NCI-H146 (cell line): ENCODE measurements at regions not wholly inside any gene's neighbourhood (a gene's known extent, or its start where the extent isn't known, plus 50 kb on each side); places are given as distances from the start of the nearest gene placed in this dataset.

Experiments
- DNase-seq: peaks from one replicate; lab custom pipeline; 2025; lab: John Stamatoyannopoulos, UW

DNA sequence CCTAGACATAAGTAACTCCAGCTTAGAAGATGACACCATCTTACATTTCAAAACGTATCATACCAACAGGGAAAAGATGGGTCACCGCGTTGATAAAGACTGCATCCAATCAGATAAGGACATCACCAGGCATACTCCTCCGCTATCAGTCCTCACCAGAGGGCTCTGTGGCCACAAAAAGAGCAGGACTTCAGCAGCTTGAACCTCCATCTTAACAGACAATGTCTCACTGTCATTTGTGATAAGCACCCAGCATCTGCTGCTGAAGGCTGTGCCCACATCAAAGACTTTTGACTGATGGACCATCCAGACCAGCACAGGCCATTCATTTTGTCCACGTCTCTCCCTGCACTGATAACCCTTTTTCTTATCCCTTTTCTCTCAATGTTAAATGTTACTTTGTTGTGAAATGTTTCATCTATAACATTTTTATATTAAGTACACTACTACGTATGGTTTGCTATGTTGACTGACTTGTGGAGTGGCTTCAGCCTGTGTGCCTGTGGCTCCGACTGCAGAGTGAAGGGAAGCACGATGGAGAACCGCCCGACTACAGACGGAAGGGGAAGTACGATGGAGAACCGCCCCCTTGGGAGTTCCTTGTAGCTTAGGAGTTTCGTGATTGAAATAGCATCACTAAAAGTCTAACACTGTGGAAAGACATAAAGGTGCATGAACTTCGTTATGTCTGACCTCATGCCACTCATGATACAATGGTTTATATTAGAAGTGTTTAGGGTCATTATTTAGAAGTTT is 595.4 kb upstream of the AGA start:
- no peak for DNase-seq

DNA sequence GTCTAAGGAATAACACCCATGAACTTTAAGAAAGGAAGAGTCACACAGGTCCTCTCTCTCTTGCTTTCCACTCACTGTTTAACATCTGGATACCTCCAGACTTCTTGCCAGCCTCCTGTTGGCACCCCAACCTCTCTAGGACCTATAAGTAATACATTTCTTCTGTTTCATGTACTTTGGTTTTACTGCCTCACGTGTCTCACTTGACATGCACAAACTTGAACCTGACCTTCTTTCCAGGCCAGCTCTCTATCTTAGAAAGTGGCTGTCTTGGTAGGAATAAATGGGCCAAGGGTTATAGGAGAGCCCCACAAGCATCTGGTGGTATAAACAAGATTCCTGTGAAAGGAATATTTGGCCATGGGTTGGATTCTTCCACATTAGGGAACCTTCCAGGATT is 614.8 kb upstream of the AGA start:
- DNase-seq: no peak

DNA sequence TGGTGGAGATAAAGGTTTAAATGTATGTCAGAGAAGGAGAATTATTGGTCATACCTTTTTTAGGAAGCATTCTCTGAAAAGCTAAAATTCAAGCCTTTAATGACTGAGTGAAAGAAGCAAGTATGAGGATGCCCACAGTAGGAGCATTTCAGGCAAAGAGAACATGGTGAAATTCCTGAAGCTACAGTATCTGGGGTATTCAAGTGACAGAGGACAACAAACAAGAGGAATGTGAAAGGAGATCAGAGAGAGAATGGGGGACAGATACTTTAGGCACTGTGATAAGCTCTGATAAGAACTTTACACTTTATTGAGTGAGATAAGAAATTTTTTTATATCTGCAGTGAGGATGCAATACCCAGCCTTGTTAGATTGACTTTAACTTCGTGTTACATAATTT is 621.3 kb upstream of the AGA start:
- DNase-seq: no peak

DNA sequence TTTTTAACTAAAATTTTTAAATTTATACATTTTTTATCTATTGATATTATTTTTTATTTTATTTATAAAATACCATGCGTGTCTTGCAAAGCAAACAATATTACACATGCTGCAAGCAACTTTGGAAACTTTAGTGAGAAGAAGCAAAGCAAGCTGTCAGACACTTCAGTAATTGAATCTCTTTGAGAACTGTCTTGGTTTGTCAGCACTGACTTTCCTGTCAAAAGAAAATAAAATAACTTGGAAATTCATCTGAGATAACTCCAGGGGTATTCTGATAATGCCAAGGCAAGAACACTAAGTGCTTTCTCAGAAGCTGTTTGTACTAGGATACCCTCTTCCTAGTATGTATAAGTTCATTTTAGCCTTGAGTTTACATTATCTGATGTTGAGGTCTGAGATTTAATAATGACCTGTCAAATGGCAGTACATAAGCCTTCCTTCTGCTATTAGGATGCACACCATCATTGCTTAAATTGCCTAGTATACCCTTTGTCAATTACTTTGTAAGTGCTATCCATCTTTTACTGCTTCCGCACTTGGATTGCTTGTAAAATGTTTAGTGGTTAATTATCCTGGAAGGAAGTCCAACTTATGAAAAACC is 624.2 kb upstream of the AGA start:
- no peak for DNase-seq

DNA sequence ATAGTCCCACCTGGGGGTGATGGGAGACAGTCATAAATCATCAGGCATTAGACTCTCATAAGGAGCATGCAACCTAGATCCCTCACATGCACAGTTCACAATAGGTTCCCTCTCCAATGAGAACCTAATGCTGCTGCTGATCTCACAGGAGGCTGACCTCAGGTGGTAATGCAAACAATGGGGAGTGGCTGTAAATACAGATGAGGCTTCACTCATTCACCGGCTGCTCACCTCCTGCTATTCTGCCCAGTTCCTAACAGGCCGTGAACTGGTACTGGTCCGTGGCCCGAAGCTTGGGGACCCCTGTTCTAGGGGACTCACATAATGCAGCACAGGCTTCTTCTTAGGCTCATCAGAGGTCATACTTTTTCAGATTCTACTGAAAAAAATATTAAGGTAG is 625.9 kb upstream of the AGA start:
- DNase-seq: no peak

DNA sequence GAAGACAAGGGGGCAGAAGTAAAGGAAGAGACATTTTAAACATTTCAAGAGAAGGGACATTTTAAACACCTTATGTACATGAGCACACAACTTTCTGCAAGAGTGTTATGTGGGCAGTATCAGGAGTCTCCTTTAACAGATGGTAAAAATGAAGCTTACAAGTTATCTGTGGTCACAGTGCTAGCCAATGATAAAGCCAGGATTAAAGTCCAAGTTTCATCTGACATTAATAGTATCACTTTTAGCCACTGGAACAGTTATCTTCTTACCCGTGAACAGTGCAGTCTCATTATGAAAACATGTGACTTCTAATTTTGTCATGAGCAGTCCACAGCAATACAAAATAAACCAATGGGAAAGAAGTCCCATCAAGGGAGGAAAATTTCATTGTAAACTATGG is 627.9 kb upstream of the AGA start:
- DNase-seq: no peak

DNA sequence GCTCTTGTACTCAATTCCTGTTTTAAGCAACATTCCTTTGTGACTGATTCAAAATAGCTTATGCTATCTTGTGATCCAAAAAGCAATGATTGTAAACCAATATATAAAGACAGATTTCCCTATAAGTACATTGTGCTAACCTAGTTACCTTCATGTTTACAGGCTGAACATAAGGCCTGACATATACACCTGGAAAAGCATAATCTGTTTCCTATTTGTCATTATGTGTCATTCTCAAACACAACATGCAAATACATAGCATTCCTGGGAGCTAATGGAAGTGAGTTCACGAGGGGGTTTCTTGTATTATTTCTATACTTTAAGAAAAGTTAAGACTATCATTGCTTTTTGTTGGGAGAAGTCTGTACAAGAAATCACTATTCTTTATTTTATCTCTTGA is 638.1 kb upstream of the AGA start:
- no peak for DNase-seq

DNA sequence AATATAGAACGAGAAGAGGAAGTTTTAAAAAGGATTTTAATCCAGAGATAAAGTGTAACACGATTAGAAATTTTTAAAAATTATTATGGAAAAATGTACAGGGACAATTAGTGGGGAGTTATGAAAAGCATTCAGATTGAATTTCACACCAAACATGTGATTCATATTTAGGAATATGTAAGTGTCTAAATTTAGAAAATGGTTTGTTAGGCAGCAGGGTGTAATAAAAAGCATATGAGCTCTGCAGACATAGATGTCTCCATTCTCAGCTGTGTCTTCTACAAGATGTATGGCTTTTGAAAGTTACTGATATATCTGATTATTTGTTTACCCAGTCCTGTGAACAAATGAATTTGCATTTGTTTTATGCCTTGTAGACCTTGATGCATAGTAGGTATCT is 638.9 kb upstream of the AGA start:
- DNase-seq: no peak

DNA sequence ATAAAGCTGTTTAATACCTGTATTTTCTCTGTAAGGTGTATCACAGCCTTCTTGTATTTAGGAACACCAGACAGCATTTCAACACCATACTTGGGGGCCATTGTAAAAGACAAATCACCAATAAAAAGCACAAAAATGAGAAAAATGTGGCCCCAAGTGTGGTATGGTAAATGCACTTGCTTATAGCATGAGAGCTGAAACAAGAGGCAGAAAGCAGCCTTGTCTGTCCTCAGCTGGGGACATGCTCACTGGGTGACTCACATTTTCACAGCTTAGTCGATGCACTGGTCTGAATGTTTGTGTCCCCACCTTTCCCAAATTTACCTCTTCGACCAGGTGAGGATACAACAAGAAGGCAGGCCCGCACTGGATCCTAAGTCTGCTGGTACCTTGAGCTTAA is 639.7 kb upstream of the AGA start:
- no peak for DNase-seq

DNA sequence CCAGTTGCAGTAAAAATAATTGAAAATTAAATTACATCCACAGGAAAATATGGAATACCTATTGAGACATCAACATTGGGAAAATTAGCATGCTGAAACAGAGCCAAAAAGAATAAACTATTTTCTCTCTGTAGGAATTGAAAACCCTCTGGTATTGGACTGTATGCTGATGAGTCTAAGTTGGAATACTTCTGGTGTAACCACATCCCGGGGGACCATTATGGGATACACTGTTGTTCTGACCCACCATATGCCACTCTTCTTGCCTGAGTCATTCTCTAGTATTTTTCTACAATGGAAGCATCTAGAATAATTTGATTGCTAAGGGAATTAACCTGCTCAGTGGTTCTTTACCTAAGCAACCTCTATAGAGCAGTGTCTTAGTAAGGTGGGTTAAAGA is 640.7 kb upstream of the AGA start:
- no peak for DNase-seq

DNA sequence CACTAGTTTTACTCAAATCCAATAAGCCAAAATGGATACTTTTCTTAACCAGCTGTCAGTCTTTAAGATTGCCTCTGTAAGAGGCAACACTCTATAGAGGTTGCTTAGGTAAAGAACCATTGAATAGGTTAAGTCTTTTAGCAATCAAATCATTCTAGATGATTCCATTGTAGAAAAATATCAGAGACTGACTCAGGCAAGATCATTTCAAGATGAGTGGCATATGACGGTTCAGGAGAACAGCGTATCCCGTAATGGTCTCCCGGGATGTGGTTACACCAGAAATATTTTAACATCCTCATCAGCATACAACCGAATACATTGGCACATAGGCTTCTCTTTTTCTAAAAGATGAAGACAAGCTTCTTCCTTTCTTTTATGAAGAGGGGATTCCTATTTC is 641.7 kb upstream of the AGA start:
- DNase-seq: no peak

DNA sequence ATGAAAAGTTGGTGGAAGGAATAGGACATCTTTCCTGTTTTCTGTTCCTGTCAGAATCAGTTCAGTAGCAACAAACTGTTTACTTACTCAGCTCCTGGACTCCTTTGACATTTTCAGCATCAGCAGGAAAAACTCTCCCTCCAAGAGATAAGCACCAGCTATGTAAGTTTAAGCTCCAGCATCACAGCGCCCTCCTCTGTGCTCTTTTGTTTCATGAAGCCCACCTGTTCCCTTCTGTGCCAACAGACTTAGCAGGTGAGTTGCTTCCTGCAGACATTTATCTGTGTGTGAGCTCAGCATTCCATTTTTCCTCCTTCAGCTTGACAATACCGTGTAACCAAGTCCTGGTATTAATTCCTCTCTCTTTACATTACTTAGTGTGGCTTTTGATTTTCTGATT is 644.1 kb upstream of the AGA start:
- DNase-seq: no peak

DNA sequence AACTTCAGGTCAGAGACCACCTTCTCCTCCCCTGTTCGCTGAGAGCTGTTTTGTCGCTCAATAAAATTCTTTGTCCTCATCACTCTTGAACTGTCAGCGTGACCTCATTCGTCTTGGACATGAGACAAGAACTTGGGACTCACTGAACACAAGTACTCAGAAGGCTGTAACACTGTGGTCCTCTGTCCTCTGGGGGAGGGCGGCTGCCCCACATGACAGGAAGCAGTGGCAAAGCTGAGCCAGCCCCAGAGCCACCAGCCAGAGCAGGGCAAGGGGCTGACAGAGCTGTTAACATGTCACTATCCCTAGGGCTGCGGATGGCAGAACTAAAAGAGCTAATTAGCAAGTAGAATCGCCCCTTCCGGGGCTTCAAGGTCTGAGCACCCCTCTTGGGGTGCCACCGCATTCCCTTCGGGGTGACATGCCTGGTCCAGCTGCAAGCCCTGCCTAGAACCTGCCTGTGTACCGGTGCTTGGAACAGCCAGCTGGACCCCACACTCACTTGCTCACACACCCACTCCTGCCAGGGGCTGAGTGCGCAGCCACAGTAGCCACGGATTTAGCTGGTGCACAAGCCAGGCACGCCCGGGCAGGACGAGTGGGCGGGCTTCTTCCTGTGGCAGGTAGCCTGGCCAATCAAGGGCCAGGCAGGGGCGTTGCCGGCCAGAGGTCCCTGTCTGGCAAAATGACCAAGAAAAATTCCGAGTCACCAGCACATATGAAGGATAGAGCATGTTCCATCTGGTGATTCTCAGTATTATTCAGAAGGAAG is 648.6 kb upstream of the AGA start:
- DNase-seq: no peak

DNA sequence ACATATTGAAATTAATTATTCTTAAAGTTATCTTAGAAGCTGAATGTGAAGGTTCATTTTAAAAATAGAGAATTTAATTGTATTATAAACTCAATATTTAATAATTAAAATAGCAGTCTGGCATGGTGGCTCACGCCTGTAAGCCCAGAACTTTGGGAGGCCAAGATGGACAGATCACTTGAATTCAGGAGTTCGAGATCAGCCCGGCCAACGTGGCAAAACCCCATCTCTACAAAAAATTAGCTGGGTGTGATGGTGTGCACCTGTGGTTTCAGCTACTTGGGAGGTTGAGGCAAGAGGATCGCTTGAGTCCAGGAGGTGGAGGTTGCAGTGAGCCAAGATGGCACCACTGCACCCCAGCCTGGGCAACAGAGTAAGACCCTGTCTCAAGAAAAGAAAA is 659.9 kb upstream of the AGA start:
- no peak for DNase-seq

DNA sequence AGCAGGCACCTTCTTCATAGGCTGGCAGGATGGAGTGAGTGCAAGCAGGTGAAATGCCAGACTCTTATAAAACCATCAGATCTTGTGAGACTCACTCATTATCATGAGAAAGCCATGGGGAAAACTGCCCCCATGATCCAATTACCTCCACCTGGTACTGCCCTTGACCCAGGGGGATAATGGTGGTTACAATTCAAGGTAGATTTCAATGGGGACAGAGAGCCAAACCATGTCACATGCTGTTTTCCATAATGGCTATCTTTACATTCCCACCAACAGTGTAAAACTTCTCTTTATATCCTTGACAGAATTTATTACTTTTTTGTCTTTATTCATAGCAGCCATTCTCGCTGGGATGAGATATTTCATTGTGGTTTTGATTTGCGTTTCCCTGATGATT is 663.0 kb upstream of the AGA start:
- no peak for DNase-seq

DNA sequence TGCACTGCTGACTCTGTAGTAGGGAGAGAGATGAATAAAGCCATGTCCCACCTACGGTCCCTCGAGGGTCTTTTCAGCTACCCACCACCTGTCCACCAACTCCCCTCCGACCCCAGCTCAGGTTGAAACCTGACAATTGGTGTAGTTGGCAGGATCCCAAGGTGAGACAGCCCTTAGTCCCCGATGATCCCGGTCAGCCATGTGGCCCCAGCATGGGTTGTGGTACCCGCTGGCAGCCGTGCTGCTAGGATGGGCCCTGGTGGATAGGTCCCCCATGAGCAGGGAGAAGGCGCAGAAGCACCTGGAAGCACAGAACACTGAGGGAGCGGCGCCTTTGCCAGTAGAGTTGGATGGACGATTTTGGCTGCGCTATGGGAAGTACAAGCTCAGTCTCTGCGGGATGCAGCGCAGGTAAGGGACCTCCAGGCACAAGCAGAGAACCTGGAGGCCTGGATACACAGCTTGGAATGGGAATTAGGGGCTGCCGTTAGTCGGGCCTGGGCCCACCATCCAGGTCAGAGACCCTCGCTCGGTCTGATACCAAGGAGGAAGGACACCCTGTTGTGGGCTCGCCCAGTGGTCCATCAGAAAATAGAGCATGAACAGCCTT is 694.6 kb upstream of the AGA start:
- DNase-seq: no peak

DNA sequence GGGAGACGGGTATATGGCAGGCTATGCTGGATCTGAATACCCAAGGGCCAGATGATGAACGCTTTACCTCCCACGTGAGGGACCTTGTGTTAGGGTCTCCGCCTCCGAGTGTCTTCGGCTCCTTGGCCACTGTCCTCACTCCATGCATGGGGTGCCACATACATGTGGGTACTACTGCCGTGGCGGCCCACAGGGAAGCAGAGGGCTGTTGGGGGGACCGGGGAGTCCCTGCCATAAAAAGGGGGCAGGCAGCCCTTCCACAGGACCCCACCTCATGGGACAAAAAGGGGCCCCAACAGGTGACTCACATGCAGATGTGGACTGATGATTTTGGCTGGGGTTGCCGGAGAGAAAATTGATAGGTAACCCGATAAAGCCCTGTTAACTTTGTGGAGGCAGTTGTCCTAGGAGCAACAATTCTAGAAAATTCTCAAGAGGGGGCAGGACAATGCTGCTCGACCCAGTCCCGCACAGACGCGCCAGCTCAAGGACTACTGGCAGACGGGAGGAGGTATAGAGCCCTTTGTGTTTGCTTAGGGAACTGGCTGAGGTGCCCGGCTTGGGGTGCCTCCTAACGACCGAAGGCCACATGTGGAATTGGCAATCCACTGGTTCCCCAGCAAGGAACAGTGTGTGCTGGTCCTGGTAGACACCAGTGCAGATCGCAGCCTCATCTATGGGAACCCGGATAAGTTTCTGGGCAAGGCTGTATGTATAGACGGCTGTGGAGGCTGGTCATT is 695.7 kb upstream of the AGA start:
- no peak for DNase-seq

DNA sequence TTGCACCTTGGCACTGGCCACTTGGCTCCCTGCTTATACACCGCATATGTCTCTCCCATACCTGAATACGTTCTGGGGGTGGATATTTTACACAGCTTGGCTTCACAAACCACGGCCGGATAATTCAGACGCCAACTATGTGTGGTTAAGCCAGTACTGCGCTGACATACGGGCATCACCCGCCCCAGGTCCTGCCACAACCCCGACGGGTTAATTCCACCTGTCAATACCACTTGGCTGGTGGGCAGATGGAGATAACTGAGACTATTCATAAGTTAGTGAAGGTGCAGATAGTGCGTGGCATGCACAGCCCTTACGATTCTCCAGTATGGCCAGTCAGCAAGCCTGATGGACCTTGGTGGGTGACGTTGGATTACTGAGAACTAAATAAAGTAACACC is 696.3 kb upstream of the AGA start:
- no peak for DNase-seq

DNA sequence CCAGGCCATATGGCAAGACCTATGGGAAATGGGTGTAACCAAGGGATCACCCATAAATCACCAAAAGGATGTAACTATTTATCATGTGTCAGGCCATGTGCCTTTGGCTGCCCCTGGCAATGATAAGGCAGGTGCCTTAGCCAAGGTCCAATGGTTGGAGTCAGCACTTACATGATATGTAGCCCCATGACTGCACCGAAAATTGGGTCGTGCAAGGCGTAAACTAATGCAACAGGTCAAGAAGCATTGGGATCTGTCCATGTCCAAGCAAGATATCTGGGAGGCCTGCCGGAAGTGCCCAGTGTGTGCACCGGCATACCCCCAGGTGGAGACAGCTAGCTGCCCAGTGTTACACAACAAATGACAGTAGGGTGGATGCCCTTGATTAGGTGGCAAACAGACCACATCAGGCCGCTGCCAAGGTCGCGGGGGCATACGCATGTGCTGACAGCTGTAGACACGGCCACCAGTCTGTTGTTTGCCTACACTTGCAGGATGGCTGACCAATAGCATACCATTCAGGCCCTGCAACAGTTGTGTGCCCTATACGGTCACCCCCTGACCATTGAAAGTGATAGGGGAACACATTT is 698.2 kb upstream of the AGA start:
- no peak for DNase-seq

DNA sequence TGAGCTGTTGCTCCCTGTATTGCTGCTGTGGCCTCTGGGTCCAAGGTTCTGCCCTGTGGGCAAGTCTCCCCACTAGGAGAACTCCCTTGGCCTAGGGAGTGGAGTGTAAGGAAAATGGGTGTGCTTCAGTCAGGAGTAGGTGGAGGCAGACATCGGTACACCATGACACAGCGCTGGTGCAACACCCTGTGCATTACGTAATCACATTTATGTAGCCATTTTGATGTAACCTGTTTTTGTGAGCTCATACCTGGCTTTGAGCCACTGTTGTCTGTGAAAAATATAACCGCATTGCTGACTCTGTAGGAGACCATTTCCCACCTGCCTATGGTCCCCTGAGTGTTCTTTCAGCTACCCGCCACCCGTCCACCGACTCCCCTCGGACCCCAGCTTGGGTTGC is 700.5 kb upstream of the AGA start:
- DNase-seq: no peak

DNA sequence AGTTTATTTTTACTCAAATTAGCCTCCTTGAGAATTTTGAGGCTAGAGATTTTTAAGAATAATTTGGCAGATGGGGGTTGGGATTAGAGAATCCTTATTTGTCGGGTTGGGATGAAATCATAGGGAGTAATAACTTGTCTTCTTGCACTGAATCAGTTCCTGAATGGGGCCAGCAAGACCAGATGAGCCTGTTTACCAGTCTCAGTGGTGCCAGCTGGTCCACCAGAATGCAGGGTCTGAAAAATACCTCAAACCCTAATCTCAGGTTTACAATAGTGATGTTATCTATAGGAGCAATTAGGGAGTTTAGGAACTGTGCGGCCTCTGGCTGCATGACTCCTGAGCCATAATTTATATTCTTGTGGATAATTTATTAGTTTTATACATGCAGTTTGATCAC is 705.9 kb upstream of the AGA start:
- no peak for DNase-seq
